ENCODE measurements at regions not wholly inside any gene's neighbourhood (a gene's known extent, or its start where the extent isn't known, plus 50 kb on each side); places are given as distances from the start of the nearest gene placed in this dataset.
A peak's percentile ranks its signal among the peaks of the same experiment; 100 is the strongest.

GRCh38 chr3:18917923-18918322, 230.4 kb upstream of the KCNH8 start:
- Histone ChIP-seq H3K27ac (no peak overlapping the region), H3K27me3 (ENCODE audit: insufficient read depth, low read depth) (no peaks in the 10 kb centered on the region), H3K79me2 (ENCODE audit: low read depth) (no peaks in the 10 kb centered on the region), H3F3A (ENCODE audit: insufficient read depth, low read depth) (no peaks in the 10 kb centered on the region), H2AFZ (no peak overlapping the region), H3K4me3 (no peak overlapping the region), H3K4me1 (replicated peaks; ENCODE audit: insufficient read depth) (no peaks in the 10 kb centered on the region), H4K20me1 (ENCODE audit: insufficient read depth) (no peaks in the 10 kb centered on the region), H3K9me3 (ENCODE audit: insufficient read depth, low read depth) (no peaks in the 10 kb centered on the region), H3K36me3 (ENCODE audit: low read depth) (no peaks in the 10 kb centered on the region), H3K4me2 (no peak overlapping the region), H3K9me2 (ENCODE audit: insufficient read depth) (no peaks in the 10 kb centered on the region)
- intact Hi-C loops (cut with micrococcal nuclease; ENCODE audit: unreplicated experiment) = no loop called here
- no TSS peak for BruUV-seq (replicated peaks)
- ChIA-PET POLR2A (ENCODE audit: unreplicated experiment) (no interaction called here), CTCF (interaction anchor here (0.7 kb wide), 1 partner anchor 21 kb away, joined by 3 read pairs; no protein-coding TSS in a partner anchor)
- no peak for TF ChIP-seq EZH2 (IDR thresholded peaks at IDR 0.05; ENCODE audit: low read depth)
- TF ChIP-seq CTCF (conservative IDR thresholded peaks at IDR 0.05) = no peak
- no peak for DNase-seq

GRCh38 chr3:18902081-18902793, 246.1 kb upstream of the KCNH8 start:
- H2AFZ ChIP-seq = no peak overlapping the region
- no TSS peak for BruUV-seq (replicated peaks)
- no peaks in the 10 kb centered on the region for H3F3A ChIP-seq (ENCODE audit: insufficient read depth, low read depth)
- CTCF ChIA-PET = no interaction called here
- no peaks in the 10 kb centered on the region for H3K27me3 ChIP-seq (ENCODE audit: insufficient read depth, low read depth)
- POLR2A ChIA-PET (ENCODE audit: unreplicated experiment) = no interaction called here
- no peak overlapping the region for H3K4me2 ChIP-seq
- H3K79me2 ChIP-seq (ENCODE audit: low read depth) = no peaks in the 10 kb centered on the region
- no peak overlapping the region for H3K4me3 ChIP-seq
- DNase-seq = no peak
- peaks cover 6% of the 10 kb centered on the region; the same call in 1 of the 2 replicates for H3K9me2 ChIP-seq (ENCODE audit: insufficient read depth)
- H3K27ac ChIP-seq = no peak overlapping the region
- H4K20me1 ChIP-seq (ENCODE audit: insufficient read depth) = no peaks in the 10 kb centered on the region
- no peak for TF ChIP-seq CTCF (conservative IDR thresholded peaks at IDR 0.05)
- no peak for TF ChIP-seq EZH2 (IDR thresholded peaks at IDR 0.05; ENCODE audit: low read depth)
- no peaks in the 10 kb centered on the region for H3K9me3 ChIP-seq (ENCODE audit: insufficient read depth, low read depth)
- H3K36me3 ChIP-seq (ENCODE audit: low read depth) = no peaks in the 10 kb centered on the region
- intact Hi-C loops (cut with micrococcal nuclease; ENCODE audit: unreplicated experiment) = no loop called here
- H3K4me1 ChIP-seq (replicated peaks; ENCODE audit: insufficient read depth) = no peaks in the 10 kb centered on the region

GRCh38 chr3:18901571-18901970, 246.7 kb upstream of the KCNH8 start:
- H3K36me3 ChIP-seq (ENCODE audit: low read depth) = no peaks in the 10 kb centered on the region
- intact Hi-C loops (cut with micrococcal nuclease; ENCODE audit: unreplicated experiment) = no loop called here
- H3K79me2 ChIP-seq (ENCODE audit: low read depth) = no peaks in the 10 kb centered on the region
- H3F3A ChIP-seq (ENCODE audit: insufficient read depth, low read depth) = no peaks in the 10 kb centered on the region
- no peak for DNase-seq
- peak overlapping the region; percentile 61; the same call in 1 of the 2 replicates for H2AFZ ChIP-seq
- CTCF ChIA-PET = no interaction called here
- H4K20me1 ChIP-seq (ENCODE audit: insufficient read depth) = no peaks in the 10 kb centered on the region
- H3K4me2 ChIP-seq = no peak overlapping the region
- no peak overlapping the region for H3K27ac ChIP-seq
- peaks cover 6% of the 10 kb centered on the region; the same call in 1 of the 2 replicates for H3K9me2 ChIP-seq (ENCODE audit: insufficient read depth)
- BruUV-seq (replicated peaks) = no TSS peak
- POLR2A ChIA-PET (ENCODE audit: unreplicated experiment) = no interaction called here
- no peaks in the 10 kb centered on the region for H3K4me1 ChIP-seq (replicated peaks; ENCODE audit: insufficient read depth)
- no peaks in the 10 kb centered on the region for H3K9me3 ChIP-seq (ENCODE audit: insufficient read depth, low read depth)
- TF ChIP-seq EZH2 (IDR thresholded peaks at IDR 0.05; ENCODE audit: low read depth) (no peak), CTCF (conservative IDR thresholded peaks at IDR 0.05) (no peak)
- H3K27me3 ChIP-seq (ENCODE audit: insufficient read depth, low read depth) = no peaks in the 10 kb centered on the region
- H3K4me3 ChIP-seq = no peak overlapping the region
